Neural cell (in vitro differentiated cells): ENCODE measurements at regions not wholly inside any gene's neighbourhood (a gene's known extent, or its start where the extent isn't known, plus 50 kb on each side); places are given as distances from the start of the nearest gene placed in this dataset.

ENCODE experiments used
- CTCF ChIP-seq: fragments of 450-650 bp; IDR thresholded peaks from 2 replicates; pipeline ENCODE4 v1.5.1; 2014; ENCODE audit warnings: antibody characterized with exemption, mild to moderate bottlenecking, moderate library complexity; ENCODE audit not compliant: poor library complexity, severe bottlenecking
- EP300 ChIP-seq: fragments of 450-650 bp; conservative IDR thresholded peaks from 2 replicates; pipeline ENCODE4 v1.6.1; 2014; ENCODE audit warnings: antibody characterized with exemption, mild to moderate bottlenecking, moderate library complexity; ENCODE audit not compliant: poor library complexity, severe bottlenecking
- EZH2 ChIP-seq: fragments of 200-600, 300-800 bp; shearing (Covaris generic), sonication (generic); IDR thresholded peaks from 2 replicates; pipeline ENCODE4 v1.6.1; 2014; ENCODE audit warnings: antibody characterized with exemption, low read length, borderline replicate concordance, mild to moderate bottlenecking; ENCODE audit not compliant: insufficient read depth, poor library complexity, severe bottlenecking
- MXI1 ChIP-seq: fragments of 450-650 bp; conservative IDR thresholded peaks from 2 replicates; pipeline ENCODE4 v1.6.1; 2014; ENCODE audit warnings: antibody characterized with exemption, mild to moderate bottlenecking; ENCODE audit not compliant: poor library complexity, severe bottlenecking
- POLR2AphosphoS5 ChIP-seq: IDR thresholded peaks from 2 replicates; pipeline ENCODE4 v1.6.1; 2012
- RAD21 ChIP-seq: fragments of 450-650 bp; conservative IDR thresholded peaks from 2 replicates; pipeline ENCODE4 v1.6.1; 2014; ENCODE audit warnings: antibody characterized with exemption, mild to moderate bottlenecking, moderate library complexity
- REST ChIP-seq: IDR thresholded peaks from 2 replicates; pipeline ENCODE4 v1.6.1; 2012; ENCODE audit warnings: borderline replicate concordance
- TAF1 ChIP-seq: IDR thresholded peaks from 2 replicates; pipeline ENCODE4 v1.6.1; 2012; ENCODE audit warnings: low read depth

DNA sequence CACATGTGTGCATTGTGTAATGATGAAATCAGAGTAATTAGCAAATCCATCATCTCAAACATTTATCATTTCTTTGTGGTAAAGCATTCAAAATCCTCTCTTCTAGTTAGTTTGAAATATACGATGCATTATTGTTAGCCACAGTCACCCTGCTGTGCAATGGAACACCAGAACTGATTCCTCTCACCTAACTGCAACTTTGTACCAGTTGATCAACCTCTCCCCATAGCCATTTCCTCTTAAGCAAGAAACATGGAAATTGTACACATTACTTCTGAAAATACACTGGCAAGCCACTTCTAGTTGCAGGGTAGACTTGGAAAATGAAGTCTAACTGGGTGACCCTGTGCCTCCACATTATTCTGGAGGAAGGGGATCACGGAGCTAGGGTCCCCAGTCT is 58.1 kb upstream of the ESR1 start:
- TF ChIP-seq EZH2 (no peak), CTCF (no peak), TAF1 (no peak), RAD21 (no peak), REST (no peak), POLR2AphosphoS5 (no peak), EP300 (no peak), MXI1 (no peak)
